GM19467 (cell line): ENCODE measurements at regions not wholly inside any gene's neighbourhood (a gene's known extent, or its start where the extent isn't known, plus 50 kb on each side); places are given as distances from the start of the nearest gene placed in this dataset.
"Not testable (repeated sequence)": the region's sequence is repeated elsewhere in the genome, so short reads cannot be mapped to it uniquely, and the experiment has no call there.

Source experiments
- ATAC-seq: cut with Tn5 transposase; IDR thresholded peaks from one replicate; pipeline ENCODE4 v1.9.1; 2021; ENCODE audit warnings: mild to moderate bottlenecking, moderate library complexity; ENCODE audit not compliant: unreplicated experiment

GRCh38 chr5:102663749-102664530, 91.2 kb upstream of the PAM start:
- no peak for ATAC-seq

- ATAC-seq, result no peak
Measured at GRCh38 chr5:102664616-102665335, 90.3 kb upstream of the PAM start.

GRCh38 chr5:102666164-102666946, 88.8 kb upstream of the PAM start:
- no peak for ATAC-seq

- no peak for ATAC-seq
Measured at GRCh38 chr5:102668220-102668932, 86.7 kb upstream of the PAM start.

GRCh38 chr5:102670224-102670836, 84.8 kb upstream of the PAM start:
- no peak for ATAC-seq

GRCh38 chr5:102671033-102671734, 83.9 kb upstream of the PAM start:
- not testable (repeated sequence) for ATAC-seq

GRCh38 chr5:102678267-102679058, 76.6 kb upstream of the PAM start:
- ATAC-seq, result no peak

- peak; percentile 93 for ATAC-seq
Measured at GRCh38 chr5:102681403-102681983, 73.6 kb upstream of the PAM start.

- ATAC-seq, result no peak
Measured at GRCh38 chr5:102682101-102682647, 72.9 kb upstream of the PAM start.

- not testable (repeated sequence) for ATAC-seq
Measured at GRCh38 chr5:102688076-102688475, 67.0 kb upstream of the PAM start.

- not testable (repeated sequence) for ATAC-seq
Measured at GRCh38 chr5:102688581-102689342, 66.3 kb upstream of the PAM start.

GRCh38 chr5:102690910-102691309, 64.2 kb upstream of the PAM start:
- ATAC-seq, result no peak

- no peak for ATAC-seq
Measured at GRCh38 chr5:102691434-102691833, 63.7 kb upstream of the PAM start.

- ATAC-seq, result no peak
Measured at GRCh38 chr5:102700120-102700831, 54.8 kb upstream of the PAM start.

GRCh38 chr5:102700916-102701315, 54.2 kb upstream of the PAM start:
- ATAC-seq, result no peak

- no peak for ATAC-seq
Measured at GRCh38 chr5:102701748-102702147, 53.4 kb upstream of the PAM start.
